ENCODE measurements at regions not wholly inside any gene's neighbourhood (a gene's known extent, or its start where the extent isn't known, plus 50 kb on each side); places are given as distances from the start of the nearest gene placed in this dataset.

DNA sequence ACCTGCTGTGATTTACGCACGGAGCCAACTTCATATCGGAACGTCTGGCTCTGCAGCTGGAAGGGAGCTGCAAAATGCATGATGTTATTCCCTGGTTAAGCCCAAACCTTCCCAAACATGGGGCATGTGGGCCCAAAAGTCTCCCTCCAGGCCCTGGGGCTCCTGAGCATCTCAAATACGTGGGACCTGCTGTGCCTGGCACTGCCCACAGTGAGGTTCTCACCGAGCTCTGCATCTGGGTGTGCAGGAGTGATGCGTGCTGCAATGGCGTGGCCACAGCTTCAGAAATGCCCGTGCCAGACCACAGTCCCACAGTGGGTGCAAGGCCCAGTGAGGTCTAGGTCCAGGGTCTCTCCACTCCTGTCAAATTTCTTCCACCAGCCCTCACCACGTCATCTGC lies 503.3 kb downstream of the EIPR1 start:
- TF ChIP-seq, protein P1, sequence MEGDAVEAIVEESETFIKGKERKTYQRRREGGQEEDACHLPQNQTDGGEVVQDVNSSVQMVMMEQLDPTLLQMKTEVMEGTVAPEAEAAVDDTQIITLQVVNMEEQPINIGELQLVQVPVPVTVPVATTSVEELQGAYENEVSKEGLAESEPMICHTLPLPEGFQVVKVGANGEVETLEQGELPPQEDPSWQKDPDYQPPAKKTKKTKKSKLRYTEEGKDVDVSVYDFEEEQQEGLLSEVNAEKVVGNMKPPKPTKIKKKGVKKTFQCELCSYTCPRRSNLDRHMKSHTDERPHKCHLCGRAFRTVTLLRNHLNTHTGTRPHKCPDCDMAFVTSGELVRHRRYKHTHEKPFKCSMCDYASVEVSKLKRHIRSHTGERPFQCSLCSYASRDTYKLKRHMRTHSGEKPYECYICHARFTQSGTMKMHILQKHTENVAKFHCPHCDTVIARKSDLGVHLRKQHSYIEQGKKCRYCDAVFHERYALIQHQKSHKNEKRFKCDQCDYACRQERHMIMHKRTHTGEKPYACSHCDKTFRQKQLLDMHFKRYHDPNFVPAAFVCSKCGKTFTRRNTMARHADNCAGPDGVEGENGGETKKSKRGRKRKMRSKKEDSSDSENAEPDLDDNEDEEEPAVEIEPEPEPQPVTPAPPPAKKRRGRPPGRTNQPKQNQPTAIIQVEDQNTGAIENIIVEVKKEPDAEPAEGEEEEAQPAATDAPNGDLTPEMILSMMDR (IDR thresholded peaks at IDR 0.05 in 2 of 3, conservative IDR thresholded peaks at IDR 0.05 in 1 of 3; ENCODE audit: insufficient read depth in 2 of 3, low read depth in 1 of 3, low read length in 3 of 3), result no peak
- TF ChIP-seq TCFL5 (CRISPR knock-in tag; conservative IDR thresholded peaks at IDR 0.05) (no peak), RUNX1 (IDR thresholded peaks at IDR 0.05; ENCODE audit: low read depth) (no peak), ZFP36 (IDR thresholded peaks at IDR 0.05; ENCODE audit: low read depth, low read length, partially characterized antibody) (no peak), RCOR1 (IDR thresholded peaks at IDR 0.05; ENCODE audit: borderline replicate concordance in 1 of 2, low read depth in 2 of 2, low read length in 2 of 2) (no peak), ARID2 (IDR thresholded peaks at IDR 0.05) (no peak)

All from K562 (cell line).